ENCODE measurements at regions not wholly inside any gene's neighbourhood (a gene's known extent, or its start where the extent isn't known, plus 50 kb on each side); places are given as distances from the start of the nearest gene placed in this dataset.

GRCh38 chr4:108301545-108302251 is 133.0 kb upstream of the LEF1 start:
- TF ChIP-seq ELF3 (CRISPR knock-in tag; IDR thresholded peaks at IDR 0.05) (no peak), TEF (CRISPR knock-in tag; IDR thresholded peaks at IDR 0.05) (no peak), NFE2 (CRISPR knock-in tag; IDR thresholded peaks at IDR 0.05) (no peak)
- TF ChIP-seq, protein P1, sequence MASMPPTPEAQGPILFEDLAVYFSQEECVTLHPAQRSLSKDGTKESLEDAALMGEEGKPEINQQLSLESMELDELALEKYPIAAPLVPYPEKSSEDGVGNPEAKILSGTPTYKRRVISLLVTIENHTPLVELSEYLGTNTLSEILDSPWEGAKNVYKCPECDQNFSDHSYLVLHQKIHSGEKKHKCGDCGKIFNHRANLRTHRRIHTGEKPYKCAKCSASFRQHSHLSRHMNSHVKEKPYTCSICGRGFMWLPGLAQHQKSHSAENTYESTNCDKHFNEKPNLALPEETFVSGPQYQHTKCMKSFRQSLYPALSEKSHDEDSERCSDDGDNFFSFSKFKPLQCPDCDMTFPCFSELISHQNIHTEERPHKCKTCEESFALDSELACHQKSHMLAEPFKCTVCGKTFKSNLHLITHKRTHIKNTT (CRISPR knock-in tag; IDR thresholded peaks at IDR 0.05): no peak
- TF ChIP-seq, protein P2, sequence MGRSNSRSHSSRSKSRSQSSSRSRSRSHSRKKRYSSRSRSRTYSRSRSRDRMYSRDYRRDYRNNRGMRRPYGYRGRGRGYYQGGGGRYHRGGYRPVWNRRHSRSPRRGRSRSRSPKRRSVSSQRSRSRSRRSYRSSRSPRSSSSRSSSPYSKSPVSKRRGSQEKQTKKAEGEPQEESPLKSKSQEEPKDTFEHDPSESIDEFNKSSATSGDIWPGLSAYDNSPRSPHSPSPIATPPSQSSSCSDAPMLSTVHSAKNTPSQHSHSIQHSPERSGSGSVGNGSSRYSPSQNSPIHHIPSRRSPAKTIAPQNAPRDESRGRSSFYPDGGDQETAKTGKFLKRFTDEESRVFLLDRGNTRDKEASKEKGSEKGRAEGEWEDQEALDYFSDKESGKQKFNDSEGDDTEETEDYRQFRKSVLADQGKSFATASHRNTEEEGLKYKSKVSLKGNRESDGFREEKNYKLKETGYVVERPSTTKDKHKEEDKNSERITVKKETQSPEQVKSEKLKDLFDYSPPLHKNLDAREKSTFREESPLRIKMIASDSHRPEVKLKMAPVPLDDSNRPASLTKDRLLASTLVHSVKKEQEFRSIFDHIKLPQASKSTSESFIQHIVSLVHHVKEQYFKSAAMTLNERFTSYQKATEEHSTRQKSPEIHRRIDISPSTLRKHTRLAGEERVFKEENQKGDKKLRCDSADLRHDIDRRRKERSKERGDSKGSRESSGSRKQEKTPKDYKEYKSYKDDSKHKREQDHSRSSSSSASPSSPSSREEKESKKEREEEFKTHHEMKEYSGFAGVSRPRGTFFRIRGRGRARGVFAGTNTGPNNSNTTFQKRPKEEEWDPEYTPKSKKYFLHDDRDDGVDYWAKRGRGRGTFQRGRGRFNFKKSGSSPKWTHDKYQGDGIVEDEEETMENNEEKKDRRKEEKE (IDR thresholded peaks at IDR 0.05): no peak
- no peaks in the 10 kb centered on the region for H3K27me3 ChIP-seq (ENCODE audit: control insufficient read depth in 1 of 2, insufficient read depth in 2 of 2, low read length in 2 of 2)
- no peaks in the 10 kb centered on the region for H3K36me3 ChIP-seq (replicated peaks in 1 of 2; ENCODE audit: control insufficient read depth in 1 of 2, insufficient read depth in 2 of 2, low read length in 2 of 2)
- no peak overlapping the region for H3K27ac ChIP-seq (ENCODE audit: extremely low read length, insufficient read depth, low read length)
- intact Hi-C loops (cut with micrococcal nuclease; ENCODE audit: unreplicated experiment) (no loop called here), in situ Hi-C loops (cut with HindIII; ENCODE audit: extremely low pct_ligation_motif_present, low pct_unique_long_range_greater_than_20kb) (no loop called here)
- H3K4me3 ChIP-seq (replicated peaks in 1 of 3; ENCODE audit: insufficient read depth in 1 of 3, low read depth in 2 of 3, low read length in 3 of 3): no peak overlapping the region
- H3K4me2 ChIP-seq (ENCODE audit: low read depth, low read length): no peak overlapping the region
- no peak overlapping the region for H2AFZ ChIP-seq (ENCODE audit: low read length)
- POLR2A ChIA-PET: no interaction called here
- H3K4me1 ChIP-seq (ENCODE audit: insufficient read depth, low read length): no peaks in the 10 kb centered on the region
- no peaks in the 10 kb centered on the region for H3K79me2 ChIP-seq (ENCODE audit: insufficient read depth, low read length)
- BruUV-seq (replicated peaks): no TSS peak
- H3K9ac ChIP-seq (ENCODE audit: insufficient read depth, low read depth, low read length): no peak overlapping the region
- FAIRE-seq (no peak), DNase-seq (ENCODE audit: low spot score) (no peak), ATAC-seq (no peak)
- no peaks in the 10 kb centered on the region for H4K20me1 ChIP-seq (ENCODE audit: insufficient read depth, low read length)
- 0% methylated on average over 1 of the region's 1 CpG for WGBS (ENCODE audit: low lambda C conversion rate)
- CTCF ChIA-PET (ENCODE audit: low intra/inter-chr PET ratio, low total read pairs): no interaction called here
- no peaks in the 10 kb centered on the region for H3K9me3 ChIP-seq (ENCODE audit: low read length)
